ENCODE measurements at regions not wholly inside any gene's neighbourhood (a gene's known extent, or its start where the extent isn't known, plus 50 kb on each side); places are given as distances from the start of the nearest gene placed in this dataset.
A peak's percentile ranks its signal among the peaks of the same experiment; 100 is the strongest.

- TF ChIP-seq FOXK1 (CRISPR knock-in tag; IDR thresholded peaks at IDR 0.05), result 0 out of 2 replicates have a peak, but pooled peaks have one; percentile 40
- no peak for TF ChIP-seq CBFB (CRISPR knock-in tag; IDR thresholded peaks at IDR 0.05; ENCODE audit: low read depth)
- TF ChIP-seq FOXP1 (CRISPR knock-in tag; IDR thresholded peaks at IDR 0.05; ENCODE audit: borderline replicate concordance), result no peak
- TF ChIP-seq HMGA2 (CRISPR knock-in tag; IDR thresholded peaks at IDR 0.05), result no peak
- no peak for TF ChIP-seq TCF7 (CRISPR knock-in tag; IDR thresholded peaks at IDR 0.05; ENCODE audit: low read depth)
- 0 out of 2 replicates have a peak, but pooled peaks have one; percentile 46 for TF ChIP-seq ZBTB21 (CRISPR knock-in tag; IDR thresholded peaks at IDR 0.05; ENCODE audit: borderline replicate concordance)
- TF ChIP-seq ZNF121 (CRISPR knock-in tag; IDR thresholded peaks at IDR 0.05), result no peak
- no peak for TF ChIP-seq ESRRA (CRISPR knock-in tag; IDR thresholded peaks at IDR 0.05; ENCODE audit: borderline replicate concordance)
- TF ChIP-seq, protein P1, sequence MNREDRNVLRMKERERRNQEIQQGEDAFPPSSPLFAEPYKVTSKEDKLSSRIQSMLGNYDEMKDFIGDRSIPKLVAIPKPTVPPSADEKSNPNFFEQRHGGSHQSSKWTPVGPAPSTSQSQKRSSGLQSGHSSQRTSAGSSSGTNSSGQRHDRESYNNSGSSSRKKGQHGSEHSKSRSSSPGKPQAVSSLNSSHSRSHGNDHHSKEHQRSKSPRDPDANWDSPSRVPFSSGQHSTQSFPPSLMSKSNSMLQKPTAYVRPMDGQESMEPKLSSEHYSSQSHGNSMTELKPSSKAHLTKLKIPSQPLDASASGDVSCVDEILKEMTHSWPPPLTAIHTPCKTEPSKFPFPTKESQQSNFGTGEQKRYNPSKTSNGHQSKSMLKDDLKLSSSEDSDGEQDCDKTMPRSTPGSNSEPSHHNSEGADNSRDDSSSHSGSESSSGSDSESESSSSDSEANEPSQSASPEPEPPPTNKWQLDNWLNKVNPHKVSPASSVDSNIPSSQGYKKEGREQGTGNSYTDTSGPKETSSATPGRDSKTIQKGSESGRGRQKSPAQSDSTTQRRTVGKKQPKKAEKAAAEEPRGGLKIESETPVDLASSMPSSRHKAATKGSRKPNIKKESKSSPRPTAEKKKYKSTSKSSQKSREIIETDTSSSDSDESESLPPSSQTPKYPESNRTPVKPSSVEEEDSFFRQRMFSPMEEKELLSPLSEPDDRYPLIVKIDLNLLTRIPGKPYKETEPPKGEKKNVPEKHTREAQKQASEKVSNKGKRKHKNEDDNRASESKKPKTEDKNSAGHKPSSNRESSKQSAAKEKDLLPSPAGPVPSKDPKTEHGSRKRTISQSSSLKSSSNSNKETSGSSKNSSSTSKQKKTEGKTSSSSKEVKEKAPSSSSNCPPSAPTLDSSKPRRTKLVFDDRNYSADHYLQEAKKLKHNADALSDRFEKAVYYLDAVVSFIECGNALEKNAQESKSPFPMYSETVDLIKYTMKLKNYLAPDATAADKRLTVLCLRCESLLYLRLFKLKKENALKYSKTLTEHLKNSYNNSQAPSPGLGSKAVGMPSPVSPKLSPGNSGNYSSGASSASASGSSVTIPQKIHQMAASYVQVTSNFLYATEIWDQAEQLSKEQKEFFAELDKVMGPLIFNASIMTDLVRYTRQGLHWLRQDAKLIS (CRISPR knock-in tag; IDR thresholded peaks at IDR 0.05; ENCODE audit: borderline replicate concordance), result no peak
Measured at GRCh38 chr10:94066411-94066810, 72.7 kb downstream of the PLCE1 start (continued).

GRCh38 chr10:94069884-94070283 lies 76.2 kb downstream of the PLCE1 start:
- ChIA-PET CTCF (no interaction called here), POLR2A (no interaction called here)

DNA sequence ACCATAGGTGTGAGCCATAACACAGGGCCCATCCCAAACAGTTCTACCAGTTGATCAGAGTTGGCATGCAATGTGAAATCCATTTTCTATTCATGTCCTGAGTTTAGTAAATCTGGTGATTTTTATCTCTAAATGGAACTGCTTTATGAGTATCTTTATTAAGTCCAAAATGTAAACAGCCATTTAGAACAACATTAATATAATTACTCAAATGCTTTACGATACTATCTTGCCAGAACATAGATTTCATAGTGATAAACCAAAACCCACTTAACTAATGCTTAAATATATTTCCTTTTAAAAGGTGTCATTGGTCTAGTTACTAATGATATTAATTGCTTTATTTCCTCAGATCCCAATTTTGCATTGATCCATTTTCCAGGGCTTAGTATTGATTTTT lies 80.7 kb downstream of the PLCE1 start:
- Mint-ChIP-seq H3K9me3 (no peaks in the 10 kb centered on the region; the same call in 1 of the 2 replicates), H3K4me3 (no peak overlapping the region), H3K4me1 (0 out of 2 replicates have a peak, but pooled peaks cover 3% of the 10 kb centered on the region), H3K27ac (no peak overlapping the region), H3K36me3 (no peaks in the 10 kb centered on the region), H3K27me3 (ENCODE audit: low read depth) (no peaks in the 10 kb centered on the region)
- ChIA-PET POLR2A (no interaction called here), CTCF (interaction anchor here (0.6 kb wide), 1 partner anchor 250 kb away, joined by 7 read pairs; no protein-coding TSS in a partner anchor)
- DNase-seq (ENCODE audit: low spot score), result no peak
- ATAC-seq, result no peak
- TF ChIP-seq GTF2I (CRISPR knock-in tag; conservative IDR thresholded peaks at IDR 0.05), result no peak
- no peak for TF ChIP-seq ARID4B (CRISPR knock-in tag; IDR thresholded peaks at IDR 0.05; ENCODE audit: borderline replicate concordance)
- no peak for TF ChIP-seq ZMAT4 (CRISPR knock-in tag; IDR thresholded peaks at IDR 0.05)
- TF ChIP-seq, protein P2, sequence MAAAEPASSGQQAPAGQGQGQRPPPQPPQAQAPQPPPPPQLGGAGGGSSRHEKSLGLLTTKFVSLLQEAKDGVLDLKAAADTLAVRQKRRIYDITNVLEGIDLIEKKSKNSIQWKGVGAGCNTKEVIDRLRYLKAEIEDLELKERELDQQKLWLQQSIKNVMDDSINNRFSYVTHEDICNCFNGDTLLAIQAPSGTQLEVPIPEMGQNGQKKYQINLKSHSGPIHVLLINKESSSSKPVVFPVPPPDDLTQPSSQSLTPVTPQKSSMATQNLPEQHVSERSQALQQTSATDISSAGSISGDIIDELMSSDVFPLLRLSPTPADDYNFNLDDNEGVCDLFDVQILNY (CRISPR knock-in tag; IDR thresholded peaks at IDR 0.05), result no peak
- no peak for TF ChIP-seq ZSCAN18 (CRISPR knock-in tag; IDR thresholded peaks at IDR 0.05)
- TF ChIP-seq, protein P3, sequence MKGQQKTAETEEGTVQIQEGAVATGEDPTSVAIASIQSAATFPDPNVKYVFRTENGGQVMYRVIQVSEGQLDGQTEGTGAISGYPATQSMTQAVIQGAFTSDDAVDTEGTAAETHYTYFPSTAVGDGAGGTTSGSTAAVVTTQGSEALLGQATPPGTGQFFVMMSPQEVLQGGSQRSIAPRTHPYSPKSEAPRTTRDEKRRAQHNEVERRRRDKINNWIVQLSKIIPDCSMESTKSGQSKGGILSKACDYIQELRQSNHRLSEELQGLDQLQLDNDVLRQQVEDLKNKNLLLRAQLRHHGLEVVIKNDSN (CRISPR knock-in tag; IDR thresholded peaks at IDR 0.05), result no peak
- TF ChIP-seq CREB1 (CRISPR knock-in tag; IDR thresholded peaks at IDR 0.05), result no peak
- TF ChIP-seq GRHL2 (CRISPR knock-in tag; IDR thresholded peaks at IDR 0.05; ENCODE audit: insufficient replicate concordance, severe bottlenecking), result no peak
- TF ChIP-seq PRRX2 (CRISPR knock-in tag; IDR thresholded peaks at IDR 0.05), result no peak
- TF ChIP-seq TEAD1 (CRISPR knock-in tag; IDR thresholded peaks at IDR 0.05), result no peak
- TF ChIP-seq KAT7 (CRISPR knock-in tag; IDR thresholded peaks at IDR 0.05; ENCODE audit: borderline replicate concordance), result no peak
- TF ChIP-seq SMAD4 (CRISPR knock-in tag; IDR thresholded peaks at IDR 0.05), result no peak
- no peak for TF ChIP-seq ZBTB21 (CRISPR knock-in tag; IDR thresholded peaks at IDR 0.05; ENCODE audit: borderline replicate concordance)
- TF ChIP-seq IRF2 (CRISPR knock-in tag; IDR thresholded peaks at IDR 0.05; ENCODE audit: borderline replicate concordance, low read depth), result no peak
- no peak for TF ChIP-seq SP1 (CRISPR knock-in tag; conservative IDR thresholded peaks at IDR 0.05)

More at GRCh38 chr10:94069884-94070283, 76.2 kb downstream of the PLCE1 start:
- no peak for TF ChIP-seq NFE2L1 (CRISPR knock-in tag; IDR thresholded peaks at IDR 0.05)
- no peak overlapping the region for H3K27ac Mint-ChIP-seq
- H3K4me1 Mint-ChIP-seq, result 0 out of 2 replicates have a peak, but pooled peaks cover 3% of the 10 kb centered on the region
- no peaks in the 10 kb centered on the region for H3K36me3 Mint-ChIP-seq
- DNase-seq (ENCODE audit: low spot score), result no peak
- ATAC-seq, result no peak
- H3K9me3 Mint-ChIP-seq, result no peaks in the 10 kb centered on the region; the same call in 1 of the 2 replicates
- H3K4me3 Mint-ChIP-seq, result no peak overlapping the region
- no peaks in the 10 kb centered on the region for H3K27me3 Mint-ChIP-seq (ENCODE audit: low read depth)

Data from WTC11 (cell line).